Heart left ventricle (tissue), 16 donors: ENCODE measurements at regions not wholly inside any gene's neighbourhood (a gene's known extent, or its start where the extent isn't known, plus 50 kb on each side); places are given as distances from the start of the nearest gene placed in this dataset.

Source experiments
- ATAC-seq, 4 donors: fragments of 200-7000 bp; cut with Tn5 transposase; one replicate each; pipeline ENCODE4 v1.9.1; 2020 to 2022; ENCODE audit warnings: moderate library complexity in 4 of 4, mild to moderate bottlenecking in 3 of 4, moderate number of reproducible peaks in 1 of 4
- DNase-seq, 5 donors: peaks; one replicate each; pipeline ENCODE4 v3.0.0-alpha.2; 2020
- H3K27ac ChIP-seq, 12 donors: fragments of 200-600 bp; sonication (generic) in 4 of 12; one replicate each; pipeline versions ENCODE4 v1.5.0 to v1.8.0; 2016 to 2022; ENCODE audit warnings: mild to moderate bottlenecking in 2 of 12
- H3K27me3 ChIP-seq, 9 donors: fragments of 200-600 bp; sonication (generic) in 2 of 9; one replicate each; pipeline versions ENCODE4 v1.5.1 to v1.8.0; 2016 to 2022; ENCODE audit warnings: mild to moderate bottlenecking in 3 of 9
- H3K36me3 ChIP-seq, 9 donors: fragments of 200-600 bp; sonication (generic) in 2 of 9; one replicate each; pipeline versions ENCODE4 v1.5.0 to v1.8.0; 2018 to 2022; ENCODE audit warnings: mild to moderate bottlenecking in 2 of 9
- H3K4me1 ChIP-seq, 12 donors: fragments of 200-600 bp; sonication (generic) in 4 of 12; one replicate each; pipeline versions ENCODE4 v1.5.0 to v1.8.0; 2016 to 2022; ENCODE audit warnings: mild to moderate bottlenecking in 3 of 12
- H3K4me3 ChIP-seq, 12 donors: fragments of 200-600 bp; sonication (generic) in 4 of 12; one replicate each; pipeline versions ENCODE4 v1.5.0 to v1.8.0; 2017 to 2022; ENCODE audit warnings: mild to moderate bottlenecking in 9 of 12, moderate library complexity in 4 of 12
- H3K9me3 ChIP-seq, 12 donors: fragments of 200-600 bp; sonication (generic) in 4 of 12; one replicate each; pipeline versions ENCODE4 v1.5.0 to v1.8.0; 2016 to 2022; ENCODE audit warnings: mild to moderate bottlenecking in 1 of 12
- POLR2A ChIP-seq, 2 donors: fragments of 450-650 bp; IDR thresholded peaks; one replicate each; pipeline ENCODE4 v1.6.1; 2017; ENCODE audit warnings: antibody characterized with exemption in 2 of 2, mild to moderate bottlenecking in 2 of 2, moderate library complexity in 2 of 2
- WGBS, 4 donors: extraction: QIAGEN DNeasy Blood & Tissue Kit in 2 of 4; methylation state at CpG; one replicate each; pipeline versions ENCODE4 v1.1.5 to v1.1.7; 2013 to 2018; 5-methylcytosine and 5-hydroxymethylcytosine counted together
- intact Hi-C, 10 donors: fragments of 100-400 bp; cut with DNase I; formaldehyde crosslinking; loops; one replicate each; pipeline versions ENCODE4 v1.11.1 to v1.14.2; 2022
- TF ChIP-seq, protein P1 (sequence below), 12 donors: fragments of 200-600 bp; sonication (generic) in 4 of 12; IDR thresholded peaks; one replicate each; pipeline versions ENCODE4 v1.5.0 to v1.8.0; 2018 to 2022; ENCODE audit warnings: antibody characterized with exemption in 12 of 12, mild to moderate bottlenecking in 5 of 12
- donor health status: ischemic (EF 13 %, LVEDD 7.1; RV severe dilation, severe dysfunction).
- donor health status: healthy with polysubstance abuse.
- donor health status: DM: no; HTN: yes; CAD: no.
- donor health status: DM: no; HTN: no; CAD: no.
- donor health status: ischemic (EF 25% LVEDD 6.9; RV normal size, moderate dysfunction).
- donor health status: ischemic (EF 25% LVEDD 5.7; RV mildly dilated, moderate dysfunction).
- donor health status: healthy.
- donor health status: DM: yes; HTN: yes; CAD: no.
- donor health status: ischemic (EF 35%, LVEDD 5.7; RV mildly dilated, moderate dysfunction).
- donor health status: nonischemic (EF 11% LVEDD 7.7; RV severe dilation, severe dysfunction).
- donor health status: DM: yes; HTN: yes; CAD: no.
- donor health status: PGD.
- donor health status: ischemic (EF 29% LVEDD 5.4; RV normal size, mild dysfunction).
- donor health status: nonischemic (EF 23%, LVEDD 6.1; RV moderate dilation, normal function).

DNA sequence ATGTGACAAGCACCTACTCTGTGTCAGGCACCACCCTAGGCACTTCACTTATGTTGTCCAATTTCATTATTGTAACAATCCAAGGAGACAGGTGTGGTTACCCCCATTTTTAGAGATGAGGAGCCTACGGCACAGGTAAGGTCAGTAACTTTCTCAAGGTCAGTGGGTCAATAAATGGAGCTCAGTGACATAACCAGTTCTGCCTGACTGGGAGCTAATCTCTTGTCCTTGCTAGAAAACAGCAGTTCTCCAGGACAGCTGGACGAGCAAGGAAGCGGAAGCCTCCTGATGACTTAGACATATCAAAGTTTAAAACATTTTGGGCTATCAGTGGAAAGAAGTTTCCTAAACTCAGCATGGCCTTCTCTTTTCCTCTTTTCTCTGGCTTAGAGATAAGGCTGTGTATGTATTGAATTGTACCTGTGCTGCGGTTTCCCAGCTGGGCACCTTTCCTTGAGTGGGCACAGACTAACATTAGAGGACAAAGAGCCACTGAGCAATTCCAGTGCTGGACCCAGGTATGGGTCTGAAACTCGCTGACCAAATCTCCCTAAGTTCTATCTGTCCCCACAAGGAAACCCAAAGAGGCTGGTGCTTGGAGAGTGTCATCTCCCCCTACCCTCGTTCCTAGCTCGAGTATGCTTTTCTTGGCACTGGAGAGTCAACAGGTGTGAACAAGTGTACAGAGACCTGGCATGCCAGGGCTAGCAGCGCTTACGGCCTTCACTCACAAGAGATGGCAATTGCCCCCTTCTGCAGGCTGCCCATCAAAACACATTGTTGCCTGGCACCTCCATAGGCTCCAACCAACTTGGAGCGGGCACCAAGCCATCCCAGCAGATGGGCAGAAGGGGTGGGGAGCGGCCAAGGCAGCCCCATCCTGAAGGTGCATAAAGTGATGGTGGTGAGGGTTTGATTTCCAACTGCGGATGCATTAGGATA, 456.1 kb upstream of the PROX1 start:
- intact Hi-C loops: loop anchor here in 1 of 10 donors (10.0 kb wide), 1 partner anchor 147 kb away; no protein-coding TSS in a partner anchor
- WGBS, 4 donors: 86 to 91% (median 88%) methylated on average over 12 of the region's 12 CpGs
- TF ChIP-seq, protein P1, sequence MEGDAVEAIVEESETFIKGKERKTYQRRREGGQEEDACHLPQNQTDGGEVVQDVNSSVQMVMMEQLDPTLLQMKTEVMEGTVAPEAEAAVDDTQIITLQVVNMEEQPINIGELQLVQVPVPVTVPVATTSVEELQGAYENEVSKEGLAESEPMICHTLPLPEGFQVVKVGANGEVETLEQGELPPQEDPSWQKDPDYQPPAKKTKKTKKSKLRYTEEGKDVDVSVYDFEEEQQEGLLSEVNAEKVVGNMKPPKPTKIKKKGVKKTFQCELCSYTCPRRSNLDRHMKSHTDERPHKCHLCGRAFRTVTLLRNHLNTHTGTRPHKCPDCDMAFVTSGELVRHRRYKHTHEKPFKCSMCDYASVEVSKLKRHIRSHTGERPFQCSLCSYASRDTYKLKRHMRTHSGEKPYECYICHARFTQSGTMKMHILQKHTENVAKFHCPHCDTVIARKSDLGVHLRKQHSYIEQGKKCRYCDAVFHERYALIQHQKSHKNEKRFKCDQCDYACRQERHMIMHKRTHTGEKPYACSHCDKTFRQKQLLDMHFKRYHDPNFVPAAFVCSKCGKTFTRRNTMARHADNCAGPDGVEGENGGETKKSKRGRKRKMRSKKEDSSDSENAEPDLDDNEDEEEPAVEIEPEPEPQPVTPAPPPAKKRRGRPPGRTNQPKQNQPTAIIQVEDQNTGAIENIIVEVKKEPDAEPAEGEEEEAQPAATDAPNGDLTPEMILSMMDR (IDR thresholded peaks at IDR 0.05): no peak
- no peak for TF ChIP-seq POLR2A (IDR thresholded peaks at IDR 0.05)
- no peaks in the 10 kb centered on the region for H3K9me3 ChIP-seq
- no peak for ATAC-seq
- no peaks in the 10 kb centered on the region for H3K36me3 ChIP-seq
- no peak overlapping the region for H3K27ac ChIP-seq
- H3K4me3 ChIP-seq: no peak overlapping the region
- H3K4me1 ChIP-seq: peaks cover 0 to 6% (median 0%) of the 10 kb centered on the region in 12 donors
- no peak for DNase-seq
- H3K27me3 ChIP-seq: no peaks in the 10 kb centered on the region

- Histone ChIP-seq H3K36me3 (no peaks in the 10 kb centered on the region), H3K4me3 (no peak overlapping the region), H3K9me3 (no peaks in the 10 kb centered on the region), H3K27me3 (no peaks in the 10 kb centered on the region), H3K27ac (no peak overlapping the region), H3K4me1 (peaks cover 0 to 6% (median 0%) of the 10 kb centered on the region in 12 donors)
- intact Hi-C loops: loop anchor here in 1 of 10 donors (10.0 kb wide), 1 partner anchor 148 kb away; no protein-coding TSS in a partner anchor
- TF ChIP-seq POLR2A (IDR thresholded peaks at IDR 0.05): no peak
- TF ChIP-seq, protein P1 (IDR thresholded peaks at IDR 0.05): no peak
- WGBS, 4 donors: 86 to 89% (median 88%) methylated on average over 2 of the region's 2 CpGs
- DNase-seq (no peak), ATAC-seq (no peak)
These were observed 454.6 kb upstream of the PROX1 start for GRCh38 chr1:213533125-213533524.

DNA sequence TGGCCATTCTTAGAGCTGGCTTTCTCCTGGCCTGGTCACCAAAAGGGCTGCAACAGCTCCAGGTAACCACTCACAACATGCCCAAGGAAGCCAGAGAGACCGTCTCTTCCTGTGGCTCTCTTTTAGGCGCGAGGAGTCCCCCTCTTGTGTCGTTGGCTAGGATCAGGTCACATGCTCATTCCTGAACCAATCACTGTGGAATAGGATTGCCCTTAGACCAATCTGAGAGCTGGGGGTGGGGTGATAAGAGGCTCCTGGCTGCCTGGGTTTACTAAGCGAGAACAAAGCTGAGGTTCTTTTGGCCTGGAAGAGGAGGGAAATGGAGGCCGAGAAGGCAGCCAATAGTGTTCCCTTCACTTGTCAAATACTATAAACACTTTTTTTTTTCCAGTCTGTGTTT, 452.1 kb upstream of the PROX1 start:
- DNase-seq: no peak
- H3K9me3 ChIP-seq: no peaks in the 10 kb centered on the region
- 88 to 95% (median 91%) methylated on average over 6 of the region's 6 CpGs for WGBS, 4 donors
- intact Hi-C loops: loop anchor here in 1 of 10 donors (10.0 kb wide), 1 partner anchor 151 kb away; no protein-coding TSS in a partner anchor
- H3K4me3 ChIP-seq: no peak overlapping the region
- no peak for TF ChIP-seq POLR2A (IDR thresholded peaks at IDR 0.05)
- TF ChIP-seq, protein P1 (IDR thresholded peaks at IDR 0.05): no peak
- H3K27me3 ChIP-seq: no peaks in the 10 kb centered on the region
- no peak for ATAC-seq
- H3K27ac ChIP-seq: no peak overlapping the region
- H3K36me3 ChIP-seq: no peaks in the 10 kb centered on the region
- no peaks in the 10 kb centered on the region for H3K4me1 ChIP-seq

GRCh38 chr1:213538251-213538650, 449.5 kb upstream of the PROX1 start:
- intact Hi-C loops: loop anchor here in 1 of 10 donors (10.0 kb wide), 1 partner anchor 153 kb away; no protein-coding TSS in a partner anchor
- no peak for DNase-seq
- no peak for ATAC-seq
- H3K27ac ChIP-seq: no peak overlapping the region
- TF ChIP-seq POLR2A (IDR thresholded peaks at IDR 0.05): no peak
- TF ChIP-seq, protein P1 (IDR thresholded peaks at IDR 0.05): no peak
- no peaks in the 10 kb centered on the region for H3K4me1 ChIP-seq
- H3K27me3 ChIP-seq: no peaks in the 10 kb centered on the region
- H3K36me3 ChIP-seq: no peaks in the 10 kb centered on the region
- no peaks in the 10 kb centered on the region for H3K9me3 ChIP-seq
- no peak overlapping the region for H3K4me3 ChIP-seq
- WGBS, 4 donors: 63 to 73% (median 73%) methylated on average over 3 of the region's 3 CpGs
